ENCODE measurements at regions not wholly inside any gene's neighbourhood (a gene's known extent, or its start where the extent isn't known, plus 50 kb on each side); places are given as distances from the start of the nearest gene placed in this dataset.

DNA sequence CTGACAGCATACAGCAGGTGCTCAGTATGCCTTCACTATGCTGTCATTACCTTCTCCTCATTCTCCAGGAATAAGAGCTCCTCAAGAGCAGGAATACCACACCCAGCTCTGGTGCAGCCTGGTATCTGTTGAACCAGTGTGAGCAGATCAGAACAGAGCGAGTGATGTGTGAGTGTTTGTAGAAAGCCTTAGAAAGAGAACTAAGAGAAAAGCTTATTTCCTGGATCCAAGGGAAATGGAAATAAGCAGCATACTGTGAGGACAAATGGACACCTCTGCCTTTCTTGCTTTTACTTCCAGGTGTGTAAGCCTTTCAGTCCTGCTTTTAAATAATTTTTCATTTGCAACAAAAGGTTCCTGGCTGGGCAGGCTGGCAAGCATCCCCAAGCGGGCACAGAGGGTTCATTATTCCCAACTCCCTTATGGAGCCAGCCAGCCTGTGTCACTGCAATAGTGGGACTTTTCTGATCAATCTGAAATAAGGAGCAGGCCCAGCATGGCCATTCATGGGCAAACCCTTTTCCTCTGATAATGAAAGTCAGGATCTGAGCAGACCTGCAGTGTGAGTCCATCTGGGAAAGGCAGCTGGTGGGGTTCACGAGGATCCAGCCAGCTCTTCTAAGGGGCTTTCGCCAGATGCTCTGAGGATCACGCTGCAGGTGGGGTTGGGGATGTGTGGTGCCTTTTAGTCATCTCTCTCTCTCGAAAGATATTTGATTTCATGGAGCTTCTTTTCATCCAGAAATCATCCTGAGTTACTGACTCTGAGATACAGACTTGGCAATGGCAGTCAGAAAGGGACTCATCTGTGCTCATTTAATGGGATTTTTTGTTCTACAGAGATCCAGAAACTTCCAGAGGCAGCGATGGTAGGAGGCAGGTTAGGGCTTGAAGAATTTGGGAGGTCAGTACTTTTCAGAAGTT is 594.9 kb upstream of the CFAP20DC start:
- FAIRE-seq, result no peak

DNA sequence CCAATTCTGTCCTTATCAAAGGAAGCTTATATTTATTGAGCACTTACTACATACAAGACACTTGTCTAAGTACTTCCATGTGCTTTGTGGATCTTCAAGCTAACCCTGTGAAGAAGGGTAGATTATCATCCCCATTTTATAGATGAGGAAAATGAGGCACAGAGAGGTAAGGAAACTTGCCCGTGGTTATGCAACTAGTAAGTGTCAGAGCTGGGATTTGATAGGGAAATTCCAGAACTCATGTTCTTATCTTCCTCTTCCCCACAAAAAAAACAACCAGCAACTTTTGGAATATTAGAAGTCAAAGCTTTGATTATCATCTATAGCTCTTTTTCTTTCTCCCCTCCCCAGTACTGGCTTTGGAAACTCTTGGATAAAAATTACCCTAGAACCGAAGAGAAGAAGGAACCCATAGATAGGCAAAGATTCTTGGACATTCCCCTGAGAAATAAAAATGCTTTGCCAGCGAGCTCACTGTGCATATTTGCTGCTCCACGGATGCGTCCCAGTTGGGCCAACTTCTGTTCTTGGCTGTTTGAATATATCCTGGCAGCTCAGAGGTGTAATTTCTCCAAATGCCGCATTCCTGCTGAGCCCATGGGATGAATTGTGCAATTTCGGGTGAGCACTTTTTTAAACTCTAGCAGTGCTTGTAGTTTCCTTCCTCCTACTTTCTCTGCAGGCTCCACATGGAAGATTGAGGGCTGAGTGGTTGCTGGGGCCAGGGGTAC is 591.5 kb upstream of the CFAP20DC start:
- FAIRE-seq, result no peak

DNA sequence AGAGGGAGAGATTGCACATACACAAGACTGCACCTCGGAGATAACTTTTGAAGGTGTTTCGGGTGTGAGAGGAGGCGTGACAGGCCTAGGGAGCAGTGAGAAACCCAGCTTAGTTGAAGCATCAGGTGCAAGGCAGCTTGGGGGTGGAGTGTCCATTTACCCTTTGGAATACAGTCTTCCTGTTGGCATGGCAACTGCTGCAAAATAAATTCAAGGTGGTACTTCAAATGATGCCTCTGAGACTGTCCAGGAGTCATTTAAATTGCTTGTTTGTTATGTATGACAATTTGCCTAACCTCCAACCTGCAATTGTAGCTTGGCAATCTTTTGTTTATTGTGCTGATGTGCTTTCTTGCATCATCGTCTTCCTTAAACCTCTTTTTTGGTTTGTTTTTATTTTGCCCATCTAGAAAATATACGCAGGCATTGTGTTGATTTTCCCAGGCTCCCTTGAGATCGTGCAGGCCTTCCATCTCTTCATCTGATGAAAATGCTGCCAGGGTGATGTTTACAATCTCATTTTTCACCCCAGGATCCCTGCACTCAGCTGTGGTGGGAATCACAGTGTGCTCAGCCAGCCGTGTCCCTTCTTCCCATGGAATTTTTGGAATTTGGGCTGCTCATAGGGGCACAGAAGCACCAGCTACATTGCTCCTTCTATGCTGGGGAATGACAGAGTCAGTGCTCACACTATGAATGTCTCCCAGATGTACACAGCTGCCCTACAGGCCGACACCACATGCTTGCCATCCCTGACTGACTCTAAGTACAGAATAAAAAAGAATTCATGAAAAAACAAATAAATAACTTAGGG is 583.1 kb upstream of the CFAP20DC start:
- no peak for FAIRE-seq

DNA sequence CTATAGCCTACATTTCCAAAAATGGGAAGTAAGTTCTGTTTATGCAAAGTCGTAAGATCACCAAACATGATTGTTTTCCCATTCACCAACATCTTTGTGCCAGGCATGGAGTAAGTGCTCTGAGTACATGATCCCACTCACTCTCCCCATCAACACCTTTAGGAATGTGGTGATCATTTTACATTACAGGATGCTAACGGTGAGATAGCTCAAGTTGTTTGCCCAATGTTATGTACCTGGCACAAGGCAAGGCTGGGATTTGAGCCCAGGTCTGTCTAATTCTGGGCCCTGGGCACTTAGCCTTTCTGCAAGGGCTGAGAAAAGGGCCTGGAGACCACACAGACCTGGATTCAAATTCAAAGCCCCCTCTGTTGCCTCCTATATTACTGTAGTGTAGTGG is 581.7 kb upstream of the CFAP20DC start:
- FAIRE-seq, result no peak

DNA sequence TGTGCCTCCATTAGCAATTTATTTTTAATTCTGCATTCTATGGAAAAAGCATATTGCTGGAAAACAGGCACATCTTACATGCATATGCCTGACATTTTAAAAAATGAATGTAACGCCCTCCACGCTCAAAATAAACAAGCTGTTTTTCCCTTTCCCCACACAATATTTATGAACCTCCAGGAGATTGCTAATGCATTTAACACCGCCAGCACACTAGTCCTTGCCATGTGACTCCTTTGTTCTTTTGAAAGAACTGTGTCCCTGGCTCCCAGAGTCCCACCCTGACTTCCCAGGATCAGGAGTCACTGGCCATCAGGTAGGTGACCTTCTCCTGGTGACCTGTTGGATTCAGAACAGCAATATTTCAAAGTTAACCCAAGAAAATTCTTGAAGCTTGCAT is 571.2 kb upstream of the CFAP20DC start:
- FAIRE-seq, result no peak

DNA sequence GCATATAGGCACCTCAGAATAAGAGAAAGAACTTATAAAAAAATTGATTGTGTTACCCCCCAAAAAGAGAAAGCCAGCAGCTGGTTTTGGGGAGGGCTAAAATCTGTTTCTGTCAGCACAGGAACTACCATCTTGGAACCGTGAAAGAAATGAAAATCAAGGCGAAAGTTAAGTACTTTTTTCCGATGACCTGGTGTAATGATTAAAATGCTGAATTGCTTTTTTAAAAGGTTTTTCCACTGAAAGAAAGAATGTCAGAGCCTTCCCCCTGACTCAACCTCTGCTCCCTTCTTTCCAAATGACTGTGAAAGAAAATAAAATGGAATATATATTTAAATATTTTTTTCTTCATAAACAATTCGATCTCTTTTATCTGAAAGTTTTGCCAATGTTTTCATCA is 570.5 kb upstream of the CFAP20DC start:
- FAIRE-seq, result no peak

DNA sequence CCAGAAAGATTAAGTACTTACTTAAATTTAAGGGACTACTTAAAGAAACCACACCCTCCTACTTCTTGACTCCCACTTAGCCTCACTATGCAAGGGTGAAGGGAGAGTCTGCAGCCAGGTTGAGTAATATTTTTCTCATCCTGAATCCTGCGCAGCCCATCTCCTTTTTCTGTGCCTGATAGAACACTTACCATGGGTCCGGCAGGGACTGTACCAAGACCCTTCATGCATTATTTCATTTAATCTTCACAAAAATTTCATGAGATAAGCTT is 562.6 kb upstream of the CFAP20DC start:
- no peak for FAIRE-seq

DNA sequence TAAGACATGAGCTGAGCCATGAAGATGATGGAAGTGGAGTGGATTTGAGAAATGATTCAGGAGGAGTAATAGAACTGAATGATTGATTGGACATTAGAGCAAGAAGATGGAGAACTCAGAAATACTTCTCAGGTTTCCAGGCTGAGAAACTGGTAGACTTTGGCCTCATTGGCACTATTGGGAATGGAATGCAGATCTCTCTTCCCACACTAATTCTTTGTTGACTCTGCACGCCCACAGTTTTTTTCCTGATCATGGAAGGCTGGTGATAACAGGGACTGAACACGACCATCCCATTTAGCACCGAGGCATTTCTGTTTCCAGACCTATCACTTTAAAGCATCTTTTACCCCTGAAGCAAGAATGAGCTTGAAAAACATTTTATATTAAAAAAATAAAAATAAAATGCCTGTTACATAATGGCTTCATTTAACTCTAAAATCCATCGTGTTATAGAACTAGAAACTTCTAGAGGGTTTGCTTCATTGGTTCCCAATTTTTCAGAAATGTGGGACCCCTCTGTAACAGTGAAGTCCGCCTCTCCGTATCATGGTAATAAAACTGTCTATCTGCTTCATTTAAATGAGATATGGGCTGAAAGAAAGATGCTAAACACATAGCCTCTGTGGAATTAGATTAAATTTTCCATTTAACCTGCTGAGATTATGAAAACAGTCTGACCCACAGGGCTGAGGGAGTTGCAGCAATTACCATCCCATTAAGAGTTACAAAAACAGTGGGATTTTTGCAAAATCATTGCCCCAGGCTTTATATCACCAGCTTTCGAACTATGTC is 562.0 kb upstream of the CFAP20DC start:
- no peak for FAIRE-seq

DNA sequence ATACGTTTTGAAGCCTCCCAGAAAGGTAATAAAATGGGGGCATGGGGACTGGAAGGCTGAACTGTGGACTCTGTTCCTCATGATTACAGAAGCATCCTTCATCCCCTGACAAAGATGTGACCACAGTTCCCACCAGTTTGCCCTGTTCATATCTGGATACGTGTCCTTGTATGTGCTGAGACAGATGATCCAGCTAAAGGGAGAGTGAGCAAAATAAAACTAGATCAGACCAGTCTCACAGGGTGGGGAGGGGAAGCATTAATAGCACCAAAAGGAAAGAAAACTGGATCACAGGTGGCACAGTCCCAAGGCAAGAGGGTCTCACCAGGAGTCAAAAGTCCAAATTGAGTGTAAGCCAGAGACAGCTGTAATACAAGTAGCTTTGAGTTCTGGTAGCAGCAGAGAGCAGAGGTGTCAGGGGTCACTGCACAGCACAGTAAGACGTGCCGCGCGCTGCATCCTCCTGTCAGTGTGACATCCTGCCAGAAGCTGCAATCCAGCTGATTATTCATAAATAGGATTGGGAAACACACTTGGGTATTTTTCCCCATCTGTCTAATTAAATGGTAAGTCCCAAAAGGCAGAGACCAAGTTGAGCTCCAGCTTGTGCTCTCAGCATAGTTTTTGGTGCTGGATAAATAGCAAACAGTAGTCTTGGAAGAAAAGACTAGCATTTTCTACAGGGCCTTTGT is 560.0 kb upstream of the CFAP20DC start:
- FAIRE-seq, result no peak

DNA sequence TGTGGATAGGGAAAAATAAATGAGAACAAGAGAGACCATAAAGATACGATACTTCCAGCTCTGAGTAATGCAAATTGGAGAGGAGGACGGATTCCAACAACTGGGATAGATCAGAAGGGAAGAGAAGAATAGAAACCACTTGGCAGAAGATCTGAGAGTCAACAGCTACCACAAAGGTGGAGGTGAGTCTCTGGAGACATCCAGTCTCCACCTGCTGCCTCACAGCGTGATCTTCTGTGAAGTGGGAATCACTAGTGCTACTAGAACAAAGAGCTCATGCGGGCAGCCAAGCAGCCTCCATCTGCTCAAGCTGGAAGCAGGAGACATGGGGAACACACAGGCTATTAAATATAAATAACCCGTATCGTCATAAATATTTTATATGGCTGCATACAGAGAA is 558.5 kb upstream of the CFAP20DC start:
- no peak for FAIRE-seq

DNA sequence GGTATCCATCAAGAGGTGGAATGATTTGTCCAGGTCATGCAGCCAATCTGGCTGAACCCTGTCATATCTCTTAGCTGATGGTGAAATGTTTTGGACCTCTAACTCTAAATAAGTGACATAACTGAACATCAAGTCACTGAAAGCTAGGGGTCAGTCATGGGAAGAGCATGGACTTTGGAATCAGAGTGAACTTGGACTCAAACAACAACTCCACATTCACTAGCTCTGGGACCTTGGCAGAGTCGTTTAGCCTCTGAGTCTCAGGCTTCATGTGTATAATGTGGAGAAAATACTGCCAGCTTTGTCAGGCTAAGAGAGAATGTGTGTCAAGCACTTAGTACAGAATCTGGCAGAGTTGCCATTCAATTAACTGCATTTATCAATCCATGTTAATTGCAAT is 557.8 kb upstream of the CFAP20DC start:
- FAIRE-seq, result no peak

DNA sequence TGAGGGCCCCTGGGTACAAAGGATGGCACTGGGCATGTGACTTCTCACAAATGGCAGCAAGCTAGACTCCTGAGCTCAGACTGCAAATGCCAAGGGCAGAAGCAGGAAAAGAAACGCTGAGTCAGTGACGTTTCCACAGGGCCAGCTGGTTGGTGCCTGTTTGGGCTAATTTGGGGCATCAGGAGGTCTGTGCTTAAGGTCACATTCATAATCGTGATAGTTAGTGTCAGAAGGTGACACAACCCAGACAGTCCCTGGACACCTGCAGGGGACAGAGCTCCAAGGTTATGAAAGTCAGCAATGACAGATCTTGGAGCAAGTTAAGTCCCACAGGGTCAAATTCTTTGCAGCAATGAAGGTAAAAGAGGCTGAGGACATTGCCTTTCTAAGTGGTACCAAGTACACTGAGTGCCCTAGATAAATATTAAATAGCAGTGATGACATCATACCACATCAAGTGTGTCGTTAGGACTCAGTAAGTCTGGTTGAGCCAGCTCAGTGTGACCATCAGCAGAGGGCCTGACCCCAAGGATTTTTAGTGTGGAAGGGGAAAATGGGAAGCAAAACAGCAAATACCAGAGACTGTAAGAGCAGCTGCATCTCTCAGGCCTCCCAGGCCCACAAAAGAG is 556.9 kb upstream of the CFAP20DC start:
- FAIRE-seq, result no peak

DNA sequence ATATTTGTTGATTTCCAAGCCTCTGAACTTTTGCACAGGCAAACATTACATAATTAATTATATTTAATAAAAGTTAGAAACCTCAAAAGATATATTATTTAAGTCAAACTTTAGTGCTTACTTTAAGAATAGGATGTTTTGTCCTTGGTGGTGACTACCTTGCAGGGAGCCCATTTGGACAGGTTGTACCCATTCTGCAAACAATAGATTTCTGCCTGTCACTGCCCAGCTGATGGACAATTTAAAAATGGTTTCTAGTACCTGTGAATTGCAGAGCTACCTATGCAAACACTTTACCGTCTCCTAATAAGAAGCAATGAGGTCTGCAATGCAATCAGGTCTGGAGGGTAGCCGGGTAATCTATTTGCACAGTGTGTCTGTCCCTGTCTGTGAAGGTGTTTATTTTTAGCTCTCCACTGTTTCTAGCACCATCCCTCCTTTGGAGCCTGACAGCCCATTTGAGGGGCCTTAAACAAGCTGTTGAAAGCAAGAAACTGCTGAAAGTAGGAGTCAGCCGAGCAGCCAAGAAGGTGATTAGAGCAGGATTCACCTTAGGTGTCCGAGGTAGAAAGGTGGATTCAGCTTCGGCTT is 556.2 kb upstream of the CFAP20DC start:
- FAIRE-seq, result no peak

DNA sequence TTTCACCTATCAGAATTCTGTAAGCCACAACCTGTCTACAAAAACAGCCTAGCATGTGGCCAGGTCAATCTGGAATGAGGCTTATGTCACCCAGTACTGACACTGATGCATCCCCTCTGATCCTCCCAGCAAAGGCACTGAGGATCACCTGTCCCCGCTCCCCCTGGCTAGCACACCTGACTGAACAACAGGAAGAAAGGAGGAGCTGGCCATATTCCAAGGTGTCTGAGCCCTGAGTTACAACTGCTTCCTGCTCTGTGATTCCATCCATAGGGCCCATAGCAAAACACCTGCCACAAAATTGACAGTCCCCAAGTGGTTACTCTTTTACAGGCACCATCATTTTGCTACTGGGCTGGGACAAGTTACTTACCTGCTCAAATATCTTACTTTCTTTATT is 555.5 kb upstream of the CFAP20DC start:
- no peak for FAIRE-seq

DNA sequence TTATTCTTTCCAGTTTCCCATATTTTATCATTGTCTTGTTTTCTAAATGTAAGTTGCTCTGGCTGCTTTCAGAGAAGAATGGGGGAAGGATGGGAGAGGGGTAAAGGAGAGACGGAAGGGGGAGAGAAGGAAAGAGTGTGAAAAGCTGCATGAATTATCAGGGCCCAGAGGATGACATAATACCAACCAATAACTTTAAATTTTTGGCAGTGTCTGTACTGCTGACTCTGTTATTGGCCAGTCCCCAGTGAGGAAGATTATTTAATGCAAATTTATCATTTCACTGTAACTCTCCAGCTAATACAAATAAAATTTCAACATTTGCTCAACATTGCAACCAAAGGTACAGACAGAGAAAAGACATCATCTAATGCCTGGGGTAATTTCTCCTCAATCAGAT is 551.7 kb upstream of the CFAP20DC start:
- FAIRE-seq, result no peak

DNA sequence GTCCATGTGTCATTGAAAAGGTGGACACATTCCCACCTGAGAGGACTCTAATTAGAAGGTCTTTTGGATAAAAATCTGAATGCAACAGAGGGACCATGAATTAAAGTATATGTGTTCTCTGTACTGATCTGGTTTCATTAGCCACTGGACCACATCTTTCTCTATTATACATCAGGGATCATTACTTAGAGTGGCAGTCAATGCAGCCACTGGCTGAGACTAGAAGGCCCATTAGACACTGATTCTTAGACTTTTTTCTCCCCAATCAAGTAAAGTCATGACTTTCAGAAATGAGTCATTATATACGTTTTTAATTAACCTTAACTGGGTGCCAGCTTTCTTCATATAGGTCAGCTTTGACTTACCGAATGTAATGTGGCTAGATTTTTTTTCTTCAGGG is 550.8 kb upstream of the CFAP20DC start:
- FAIRE-seq, result no peak

DNA sequence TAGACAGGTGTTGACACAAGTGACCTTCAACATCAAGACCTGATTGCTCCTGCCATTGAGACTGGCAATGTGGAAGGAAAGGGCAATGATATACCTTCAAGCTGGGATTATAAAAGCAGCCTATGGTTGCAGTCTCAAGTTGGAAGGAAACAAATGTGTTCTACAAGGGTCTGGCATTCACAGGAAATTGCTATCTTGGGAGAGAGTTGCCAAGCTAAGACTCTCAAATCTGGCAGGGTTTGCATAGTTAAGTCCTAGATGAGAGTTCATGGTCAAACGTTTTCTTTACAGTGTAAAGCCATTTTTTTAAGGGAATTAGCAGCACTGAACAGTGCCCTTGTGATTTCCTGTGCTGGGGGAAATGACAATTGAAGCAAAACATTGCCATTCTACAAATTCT is 546.9 kb upstream of the CFAP20DC start:
- no peak for FAIRE-seq

DNA sequence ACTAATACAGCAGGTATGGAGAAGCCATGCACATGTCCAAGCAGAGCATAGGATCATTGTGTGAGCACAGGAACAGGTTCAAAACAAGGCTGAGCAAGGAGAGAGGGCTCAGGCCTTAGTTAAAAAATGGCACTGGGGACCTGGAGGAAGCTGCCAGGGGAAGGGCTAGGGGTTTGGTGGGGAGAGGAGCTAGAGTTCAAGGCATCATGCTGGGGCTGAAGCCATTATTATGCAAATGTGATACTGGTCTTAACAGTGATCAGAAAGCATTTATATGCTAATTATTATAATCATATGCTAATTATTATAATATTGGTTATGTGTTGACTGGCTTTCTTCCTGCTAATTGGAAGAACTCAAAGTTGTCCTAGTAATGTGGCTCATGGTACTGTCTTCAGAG is 546.0 kb upstream of the CFAP20DC start:
- FAIRE-seq, result no peak

DNA sequence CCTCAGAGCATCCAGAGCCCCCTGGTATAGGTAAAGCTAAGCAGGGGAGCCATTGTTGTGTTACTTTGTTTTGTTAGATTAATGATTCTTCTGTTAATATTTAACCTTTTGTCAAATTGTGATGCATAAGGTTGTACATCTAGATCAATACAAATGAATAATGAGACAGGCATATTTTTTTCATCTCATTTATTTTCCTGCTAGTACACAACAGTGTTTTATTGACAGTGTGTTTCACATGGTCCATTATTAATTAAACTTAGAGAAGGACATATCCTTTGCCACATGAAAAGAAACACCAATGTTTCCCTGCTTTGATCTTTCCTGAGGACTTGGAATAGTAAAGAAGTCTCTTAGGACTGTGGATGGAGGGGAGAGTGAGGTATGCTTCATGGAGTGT is 543.6 kb upstream of the CFAP20DC start:
- no peak for FAIRE-seq

DNA sequence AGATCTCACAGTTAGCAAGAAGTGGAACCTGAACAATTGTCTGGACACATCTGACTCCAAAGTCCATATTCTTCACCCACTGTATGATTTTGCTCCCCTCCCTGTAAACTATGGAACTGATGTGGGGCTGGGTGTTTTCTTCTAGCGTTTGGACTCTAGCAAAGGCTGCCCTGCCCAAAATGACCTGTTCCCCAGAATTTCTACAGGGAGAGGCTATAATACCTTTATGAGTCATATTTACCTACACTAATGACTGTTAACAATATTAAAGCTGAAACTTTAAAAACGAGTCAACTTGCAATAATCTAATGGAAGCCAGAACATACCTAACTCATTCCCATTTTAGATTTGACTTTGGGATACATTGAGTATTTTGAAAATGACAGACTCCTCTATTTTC is 531.2 kb upstream of the CFAP20DC start:
- no peak for FAIRE-seq

DNA sequence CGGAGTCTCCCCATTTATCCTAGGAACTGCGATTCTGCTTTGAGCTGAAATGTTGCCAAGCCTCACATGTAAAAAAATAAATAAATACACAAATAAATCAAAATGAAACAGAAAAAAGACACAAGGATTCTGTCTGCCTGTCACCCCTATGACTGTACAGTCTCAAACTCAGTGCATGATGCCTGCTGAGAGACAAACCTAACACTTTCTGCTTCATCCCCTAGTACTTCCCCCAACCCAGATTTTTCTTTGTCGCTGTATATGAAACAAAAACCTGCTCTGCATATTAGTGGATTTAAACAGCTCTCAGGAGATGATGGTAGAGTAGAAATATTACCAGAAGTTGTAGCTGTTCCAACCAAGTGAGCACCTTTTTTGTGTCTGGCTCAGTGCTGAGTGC is 530.7 kb upstream of the CFAP20DC start:
- FAIRE-seq, result no peak

Measured in TTC549 (cell line).